ENCODE measurements at regions not wholly inside any gene's neighbourhood (a gene's known extent, or its start where the extent isn't known, plus 50 kb on each side); places are given as distances from the start of the nearest gene placed in this dataset.

DNA sequence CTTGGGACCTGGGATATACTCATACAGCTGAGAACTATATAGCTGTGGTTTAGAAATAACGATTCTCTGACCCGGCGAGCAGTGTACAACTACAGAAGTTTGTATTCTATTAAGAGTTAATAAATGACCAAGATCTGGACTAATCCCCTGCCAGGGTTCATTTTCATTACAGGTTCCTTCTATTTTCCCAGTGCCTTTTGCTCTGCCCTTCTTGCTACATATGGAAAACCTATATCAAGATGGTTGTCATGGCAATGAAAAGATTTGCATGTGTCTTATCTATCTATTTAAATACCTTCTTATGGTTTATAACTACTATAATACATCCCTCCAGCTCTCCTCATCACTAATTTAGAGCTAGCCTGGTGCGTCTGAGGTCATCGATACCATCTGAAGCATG, 965.2 kb downstream of the BCL11A start:
- Histone ChIP-seq H4K91ac (replicated peaks; ENCODE audit: insufficient read length, low read length) (no peak overlapping the region), H3K27me3 (replicated peaks in 1 of 4; ENCODE audit: control insufficient read depth in 3 of 4, extremely low read depth in 1 of 4, insufficient read depth in 3 of 4, low read length in 3 of 4) (no peaks in the 10 kb centered on the region), H3K79me2 (ENCODE audit: control insufficient read depth in 1 of 2, insufficient read depth in 2 of 2, low read length in 2 of 2) (no peaks in the 10 kb centered on the region), H3K9me3 (ENCODE audit: insufficient read depth in 2 of 2, low read depth in 1 of 2, low read length in 1 of 2) (no peaks in the 10 kb centered on the region), H2BK20ac (ENCODE audit: low read length) (no peak overlapping the region), H3K23me2 (ENCODE audit: low read depth, low read length) (no peaks in the 10 kb centered on the region), H4K5ac (ENCODE audit: insufficient read length, low read depth, low read length) (no peak overlapping the region), H3K4me3 (ENCODE audit: extremely low read depth in 1 of 4, insufficient read depth in 2 of 4, low read depth in 3 of 4, low read length in 4 of 4) (no peak overlapping the region), H3K4me2 (ENCODE audit: insufficient read depth in 1 of 2, low read depth in 2 of 2, low read length in 2 of 2) (no peak overlapping the region), H2AK5ac (ENCODE audit: low read depth, low read length) (no peak overlapping the region), H2BK15ac (ENCODE audit: low read length) (no peak overlapping the region), H2BK120ac (replicated peaks; ENCODE audit: low read depth, low read length) (no peak overlapping the region), H3K4ac (replicated peaks; ENCODE audit: insufficient read length, low read depth, low read length) (no peak overlapping the region), H3K14ac (ENCODE audit: insufficient read length) (no peak overlapping the region), H3K27ac (ENCODE audit: low read depth, low read length) (no peak overlapping the region), H3K36me3 (ENCODE audit: control insufficient read depth in 2 of 4, insufficient read depth in 4 of 4, low read length in 3 of 4) (no peaks in the 10 kb centered on the region), H2AFZ (ENCODE audit: low read length) (no peak overlapping the region), H2BK12ac (ENCODE audit: low read depth, low read length) (no peak overlapping the region), H3K9ac (replicated peaks in 1 of 4; ENCODE audit: extremely low read depth in 1 of 4, low read depth in 3 of 4, low read length in 3 of 4) (no peak overlapping the region), H3K18ac (ENCODE audit: extremely low read depth, low read length) (no peak overlapping the region), H3K79me1 (ENCODE audit: low read depth, low read length) (no peaks in the 10 kb centered on the region), H4K20me1 (replicated peaks in 1 of 2; ENCODE audit: control insufficient read depth in 1 of 2, insufficient read depth in 2 of 2, low read length in 2 of 2) (no peaks in the 10 kb centered on the region), H3K23ac (ENCODE audit: insufficient read length) (no peak overlapping the region), H2BK5ac (ENCODE audit: low read depth, low read length) (no peak overlapping the region), H3K56ac (replicated peaks; ENCODE audit: insufficient read length, low read depth, low read length) (no peak overlapping the region), H4K8ac (ENCODE audit: extremely low read depth, insufficient read depth, low read length) (no peak overlapping the region), H3K4me1 (replicated peaks in 1 of 4; ENCODE audit: control insufficient read depth in 3 of 4, insufficient read depth in 4 of 4, low read length in 3 of 4) (no peaks in the 10 kb centered on the region)
- ChIA-PET POLR2A (ENCODE audit: partially characterized antibody) (no interaction called here), CTCF (ENCODE audit: partially characterized antibody) (interaction anchor here (1.0 to 1.6 kb wide), 4 partner anchors 11 to 826 kb away, joined by 3 read pairs; no protein-coding TSS in a partner anchor)
- 97% methylated on average over 5 of the region's 5 CpGs; no CpG with 5 or more reads in 1 of the 2 experiments for WGBS, 2 experiments (ENCODE audit: extremely low coverage in 1 of 2, insufficient coverage in 1 of 2, insufficient read length in 1 of 2, insufficient replicate concordance in 2 of 2, low coverage in 1 of 2, low lambda C conversion rate in 2 of 2, missing lambda C conversion rate in 1 of 2)
- DNase-seq (ENCODE audit: low read depth in 1 of 2, low spot score in 2 of 2) (no peak), FAIRE-seq (no peak)
- TF ChIP-seq POU5F1 (IDR thresholded peaks at IDR 0.05; ENCODE audit: low read depth, low read length) = no peak
- no peak for TF ChIP-seq BRCA1 (IDR thresholded peaks at IDR 0.05; ENCODE audit: low read depth, low read length)
- no peak for TF ChIP-seq EGR1 (IDR thresholded peaks at IDR 0.05; ENCODE audit: borderline replicate concordance, low read depth, low read length)
- no peak for TF ChIP-seq RNF2 (IDR thresholded peaks at IDR 0.05; ENCODE audit: borderline replicate concordance, low read depth, low read length, missing control alignments, poor library complexity, severe bottlenecking)
- no peak for TF ChIP-seq JUND (IDR thresholded peaks at IDR 0.05; ENCODE audit: low read length)
- TF ChIP-seq SRF (IDR thresholded peaks at IDR 0.05; ENCODE audit: low read depth, low read length) = no peak
- TF ChIP-seq NRF1 (IDR thresholded peaks at IDR 0.05; ENCODE audit: low read depth, low read length) = no peak
- no peak for TF ChIP-seq CHD2 (IDR thresholded peaks at IDR 0.05; ENCODE audit: low read length)
- TF ChIP-seq CTBP2 (IDR thresholded peaks at IDR 0.05; ENCODE audit: borderline replicate concordance, insufficient read depth, insufficient read length, low read length) = no peak
- no peak for TF ChIP-seq TAF7 (optimal IDR thresholded peaks at IDR 0.05; ENCODE audit: borderline replicate concordance, low read depth, low read length)
- no peak for TF ChIP-seq RFX5 (IDR thresholded peaks at IDR 0.05; ENCODE audit: borderline replicate concordance, low read depth, low read length)
- TF ChIP-seq HDAC2 (IDR thresholded peaks at IDR 0.05; ENCODE audit: borderline replicate concordance in 1 of 2, low read depth in 2 of 2, low read length in 2 of 2) = no peak
- TF ChIP-seq TEAD4 (IDR thresholded peaks at IDR 0.05; ENCODE audit: low read depth, low read length) = no peak
- no peak for TF ChIP-seq BCL11A (IDR thresholded peaks at IDR 0.05; ENCODE audit: low read depth in 2 of 2, low read length in 2 of 2)
